ENCODE measurements at regions not wholly inside any gene's neighbourhood (a gene's known extent, or its start where the extent isn't known, plus 50 kb on each side); places are given as distances from the start of the nearest gene placed in this dataset.
A peak's percentile ranks its signal among the peaks of the same experiment; 100 is the strongest.

- TF ChIP-seq ZBTB40 (IDR thresholded peaks at IDR 0.05) (0 out of 2 replicates have a peak, but pooled peaks have one; percentile 7), ZBTB40 (CRISPR knock-in tag; IDR thresholded peaks at IDR 0.05) (no peak; the same call in 1 of the 2 replicates), ZNF18 (CRISPR knock-in tag; IDR thresholded peaks at IDR 0.05; ENCODE audit: insufficient replicate concordance) (no peak), BCL6 (CRISPR knock-in tag; IDR thresholded peaks at IDR 0.05) (peak; percentile 72), ZNF136 (CRISPR knock-in tag; IDR thresholded peaks at IDR 0.05; ENCODE audit: low read depth) (no peak), ZMAT5 (CRISPR knock-in tag; IDR thresholded peaks at IDR 0.05; ENCODE audit: borderline replicate concordance, low read depth) (no peak), TEAD3 (CRISPR knock-in tag; optimal IDR thresholded peaks at IDR 0.05; ENCODE audit: borderline replicate concordance) (peak; percentile 40), CREM (IDR thresholded peaks at IDR 0.05) (peak; percentile 71), CREM (CRISPR knock-in tag; IDR thresholded peaks at IDR 0.05) (no peak), ATF7-NPFF (CRISPR knock-in tag; IDR thresholded peaks at IDR 0.05; ENCODE audit: low read depth) (no peak), SKI (IDR thresholded peaks at IDR 0.05; ENCODE audit: partially characterized antibody) (peak; percentile 66), HOXA9 (CRISPR knock-in tag; IDR thresholded peaks at IDR 0.05; ENCODE audit: borderline replicate concordance) (no peak), FOXO1 (CRISPR knock-in tag; IDR thresholded peaks at IDR 0.05) (peak; percentile 51; the same call in 1 of the 2 replicates), ZNF484 (CRISPR knock-in tag; IDR thresholded peaks at IDR 0.05; ENCODE audit: borderline replicate concordance, low read depth) (no peak), FOXA3 (CRISPR knock-in tag; IDR thresholded peaks at IDR 0.05) (peak; percentile 85), CC2D1A (CRISPR knock-in tag; IDR thresholded peaks at IDR 0.05) (no peak)
- TF ChIP-seq, protein P1, sequence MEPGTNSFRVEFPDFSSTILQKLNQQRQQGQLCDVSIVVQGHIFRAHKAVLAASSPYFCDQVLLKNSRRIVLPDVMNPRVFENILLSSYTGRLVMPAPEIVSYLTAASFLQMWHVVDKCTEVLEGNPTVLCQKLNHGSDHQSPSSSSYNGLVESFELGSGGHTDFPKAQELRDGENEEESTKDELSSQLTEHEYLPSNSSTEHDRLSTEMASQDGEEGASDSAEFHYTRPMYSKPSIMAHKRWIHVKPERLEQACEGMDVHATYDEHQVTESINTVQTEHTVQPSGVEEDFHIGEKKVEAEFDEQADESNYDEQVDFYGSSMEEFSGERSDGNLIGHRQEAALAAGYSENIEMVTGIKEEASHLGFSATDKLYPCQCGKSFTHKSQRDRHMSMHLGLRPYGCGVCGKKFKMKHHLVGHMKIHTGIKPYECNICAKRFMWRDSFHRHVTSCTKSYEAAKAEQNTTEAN (CRISPR knock-in tag; conservative IDR thresholded peaks at IDR 0.05): peak; percentile 50; the same call in 1 of the 2 replicates
- TF ChIP-seq, protein P2, sequence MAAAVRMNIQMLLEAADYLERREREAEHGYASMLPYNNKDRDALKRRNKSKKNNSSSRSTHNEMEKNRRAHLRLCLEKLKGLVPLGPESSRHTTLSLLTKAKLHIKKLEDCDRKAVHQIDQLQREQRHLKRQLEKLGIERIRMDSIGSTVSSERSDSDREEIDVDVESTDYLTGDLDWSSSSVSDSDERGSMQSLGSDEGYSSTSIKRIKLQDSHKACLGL (CRISPR knock-in tag; IDR thresholded peaks at IDR 0.05): no peak
Observed at GRCh38 chr15:39455471-39455991, 125.3 kb upstream of the THBS1 start (continued).
